Type B pancreatic cell (in vitro differentiated cells): ENCODE measurements at regions not wholly inside any gene's neighbourhood (a gene's known extent, or its start where the extent isn't known, plus 50 kb on each side); places are given as distances from the start of the nearest gene placed in this dataset.
A peak's percentile ranks its signal among the peaks of the same experiment; 100 is the strongest.

Experiments used
- DNase-seq: peaks from one replicate; pipeline ENCODE4 v3.0.0; 2021; ENCODE audit warnings: mixed read lengths; ENCODE audit not compliant: unreplicated experiment; ENCODE audit errors: extremely low spot score
- H3K27ac Mint-ChIP-seq: 2 replicates; pipeline ENCODE4 v1.8.0; 2021; ENCODE audit warnings: mild to moderate bottlenecking, mixed read lengths
- H3K27me3 Mint-ChIP-seq: 2 replicates; pipeline ENCODE4 v1.8.0; 2021; ENCODE audit warnings: mixed read lengths
- H3K36me3 Mint-ChIP-seq: 2 replicates; pipeline ENCODE4 v1.8.0; 2021; ENCODE audit warnings: mixed read lengths
- H3K4me1 Mint-ChIP-seq: one replicate; pipeline ENCODE4 v1.8.0; 2021; ENCODE audit warnings: mixed read lengths; ENCODE audit not compliant: unreplicated experiment
- H3K4me3 Mint-ChIP-seq: 2 replicates; pipeline ENCODE4 v1.8.0; 2021; ENCODE audit warnings: mild to moderate bottlenecking, mixed read lengths
- H3K9me3 Mint-ChIP-seq: 2 replicates; pipeline ENCODE4 v1.8.0; 2021; ENCODE audit warnings: mixed read lengths
- CTCF ChIP-seq: fragments of 200-600 bp; sonication (generic); conservative IDR thresholded peaks from 2 replicates; pipeline ENCODE4 v1.5.0; 2021; ENCODE audit warnings: antibody characterized with exemption, mild to moderate bottlenecking

- TF ChIP-seq CTCF: no peak
- Mint-ChIP-seq H3K9me3 (peaks cover 11% of the 10 kb centered on the region), H3K27me3 (peaks cover 3% of the 10 kb centered on the region), H3K4me3 (no peak overlapping the region), H3K27ac (no peak overlapping the region), H3K36me3 (no peaks in the 10 kb centered on the region), H3K4me1 (peaks cover 16% of the 10 kb centered on the region)
- no peak for DNase-seq
Measured at GRCh38 chr13:106418556-106418955, 116.9 kb downstream of the EFNB2 start.

DNA sequence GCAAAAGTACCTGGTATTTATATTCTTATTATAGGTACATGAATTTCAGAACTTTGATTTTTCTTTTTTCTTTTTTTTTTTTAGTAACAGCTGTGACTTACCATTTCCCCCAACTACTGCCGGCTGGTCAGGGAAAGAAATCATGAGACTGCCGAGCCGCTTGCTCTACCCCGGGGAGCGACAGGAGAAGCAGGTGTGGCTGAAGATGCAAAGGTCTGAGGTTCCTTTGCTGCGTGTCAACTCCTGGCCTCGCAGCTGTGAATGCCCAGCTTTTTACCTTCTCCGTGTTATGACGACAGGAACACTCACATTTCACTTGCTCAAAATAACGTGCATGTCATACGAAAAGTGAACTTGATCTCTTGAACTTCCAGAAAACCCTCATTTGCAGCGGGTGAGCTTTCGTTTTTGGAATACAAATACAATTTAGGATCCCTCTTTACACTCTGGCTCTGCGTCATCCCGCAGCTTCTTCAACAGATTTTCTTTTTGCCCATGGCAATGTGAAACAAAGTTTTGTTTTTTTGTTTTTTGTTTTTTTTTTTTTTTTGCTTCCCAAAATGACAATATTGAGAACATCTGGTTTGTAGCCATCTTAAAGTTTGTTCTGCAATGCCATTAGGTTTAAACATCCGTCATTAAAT is 117.9 kb downstream of the EFNB2 start:
- DNase-seq: no peak
- peak overlapping the region; percentile 21 for H3K4me3 Mint-ChIP-seq
- H3K27ac Mint-ChIP-seq: no peak overlapping the region
- peaks cover 4% of the 10 kb centered on the region for H3K9me3 Mint-ChIP-seq
- H3K4me1 Mint-ChIP-seq: peaks cover 10% of the 10 kb centered on the region
- no peak for TF ChIP-seq CTCF
- H3K36me3 Mint-ChIP-seq: no peaks in the 10 kb centered on the region
- peaks cover 3% of the 10 kb centered on the region for H3K27me3 Mint-ChIP-seq

- TF ChIP-seq CTCF: no peak
- Mint-ChIP-seq H3K4me3 (no peak overlapping the region), H3K36me3 (no peaks in the 10 kb centered on the region), H3K27ac (no peak overlapping the region), H3K4me1 (peaks cover 10% of the 10 kb centered on the region), H3K27me3 (peaks cover 3% of the 10 kb centered on the region), H3K9me3 (no peaks in the 10 kb centered on the region)
- no peak for DNase-seq
Measured at GRCh38 chr13:106416645-106417044, 118.8 kb downstream of the EFNB2 start.

GRCh38 chr13:106415971-106416370 is 119.5 kb downstream of the EFNB2 start:
- no peaks in the 10 kb centered on the region for H3K36me3 Mint-ChIP-seq
- no peak for TF ChIP-seq CTCF
- peaks cover 10% of the 10 kb centered on the region for H3K4me1 Mint-ChIP-seq
- H3K4me3 Mint-ChIP-seq: no peak overlapping the region
- H3K9me3 Mint-ChIP-seq: no peaks in the 10 kb centered on the region
- no peak for DNase-seq
- H3K27ac Mint-ChIP-seq: no peak overlapping the region
- H3K27me3 Mint-ChIP-seq: peaks cover 3% of the 10 kb centered on the region

GRCh38 chr13:106415442-106415841 is 120.0 kb downstream of the EFNB2 start:
- DNase-seq: no peak
- H3K36me3 Mint-ChIP-seq: no peaks in the 10 kb centered on the region

More at GRCh38 chr13:106415442-106415841, 120.0 kb downstream of the EFNB2 start:
- H3K9me3 Mint-ChIP-seq: no peaks in the 10 kb centered on the region
- H3K4me1 Mint-ChIP-seq: peaks cover 10% of the 10 kb centered on the region
- no peak overlapping the region for H3K27ac Mint-ChIP-seq
- peaks cover 3% of the 10 kb centered on the region for H3K27me3 Mint-ChIP-seq
- no peak overlapping the region for H3K4me3 Mint-ChIP-seq
- TF ChIP-seq CTCF: no peak
